Heart left ventricle (tissue), 13 donors: ENCODE measurements at regions not wholly inside any gene's neighbourhood (a gene's known extent, or its start where the extent isn't known, plus 50 kb on each side); places are given as distances from the start of the nearest gene placed in this dataset.

Source experiments
- CTCF ChIP-seq, 12 donors: fragments of 200-600 bp; sonication (generic) in 4 of 12; IDR thresholded peaks; one replicate each; pipeline versions ENCODE4 v1.5.0 to v1.8.0; 2018 to 2022; ENCODE audit warnings: antibody characterized with exemption in 12 of 12, mild to moderate bottlenecking in 5 of 12
- POLR2A ChIP-seq, 2 donors: fragments of 450-650 bp; IDR thresholded peaks; one replicate each; pipeline ENCODE4 v1.6.1; 2017; ENCODE audit warnings: antibody characterized with exemption in 2 of 2, mild to moderate bottlenecking in 2 of 2, moderate library complexity in 2 of 2
- donor health status: ischemic (EF 13 %, LVEDD 7.1; RV severe dilation, severe dysfunction).
- donor health status: DM: no; HTN: yes; CAD: no.
- donor health status: DM: no; HTN: no; CAD: no.
- donor health status: ischemic (EF 25% LVEDD 6.9; RV normal size, moderate dysfunction).
- donor health status: ischemic (EF 25% LVEDD 5.7; RV mildly dilated, moderate dysfunction).
- donor health status: ischemic (EF 35%, LVEDD 5.7; RV mildly dilated, moderate dysfunction).
- donor health status: nonischemic (EF 11% LVEDD 7.7; RV severe dilation, severe dysfunction).
- donor health status: DM: yes; HTN: yes; CAD: no.
- donor health status: PGD.
- donor health status: ischemic (EF 29% LVEDD 5.4; RV normal size, mild dysfunction).
- donor health status: nonischemic (EF 23%, LVEDD 6.1; RV moderate dilation, normal function).

GRCh38 chr3:176505878-176506621, 691.2 kb downstream of the TBL1XR1 start:
- TF ChIP-seq CTCF (IDR thresholded peaks at IDR 0.05): no peak
- no peak for TF ChIP-seq POLR2A (IDR thresholded peaks at IDR 0.05)
